ENCODE measurements at regions not wholly inside any gene's neighbourhood (a gene's known extent, or its start where the extent isn't known, plus 50 kb on each side); places are given as distances from the start of the nearest gene placed in this dataset.
"Not testable (repeated sequence)": the region's sequence is repeated elsewhere in the genome, so short reads cannot be mapped to it uniquely, and the experiment has no call there.

DNA sequence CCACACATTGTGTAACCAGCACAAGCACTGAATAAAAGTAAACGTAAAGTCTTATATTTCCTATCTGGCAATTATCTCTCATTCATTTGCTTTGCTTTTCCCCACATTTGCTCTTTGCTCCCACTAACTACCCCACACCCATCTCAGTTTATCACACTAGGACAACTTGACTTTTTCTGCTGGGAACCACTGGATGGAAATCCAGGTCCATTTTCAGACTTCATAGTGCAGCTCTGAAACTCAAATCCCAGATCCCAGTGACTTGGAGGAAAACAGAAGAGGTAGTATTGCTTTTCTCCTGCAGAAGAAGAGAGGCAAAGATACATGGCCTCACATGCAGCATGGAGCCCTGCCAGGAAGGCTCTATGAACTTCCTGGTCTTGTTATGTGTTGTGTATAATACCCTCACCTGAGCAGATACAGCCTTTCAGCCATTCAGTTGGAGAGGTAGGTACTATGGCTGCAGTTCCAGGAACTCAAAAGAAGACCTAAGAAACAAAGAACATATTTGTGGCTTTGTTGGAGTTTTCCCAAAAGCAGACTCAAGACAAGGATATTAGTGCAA lies 90.0 kb upstream of the NIPBL start:
- DNase-seq, result no peak

DNA sequence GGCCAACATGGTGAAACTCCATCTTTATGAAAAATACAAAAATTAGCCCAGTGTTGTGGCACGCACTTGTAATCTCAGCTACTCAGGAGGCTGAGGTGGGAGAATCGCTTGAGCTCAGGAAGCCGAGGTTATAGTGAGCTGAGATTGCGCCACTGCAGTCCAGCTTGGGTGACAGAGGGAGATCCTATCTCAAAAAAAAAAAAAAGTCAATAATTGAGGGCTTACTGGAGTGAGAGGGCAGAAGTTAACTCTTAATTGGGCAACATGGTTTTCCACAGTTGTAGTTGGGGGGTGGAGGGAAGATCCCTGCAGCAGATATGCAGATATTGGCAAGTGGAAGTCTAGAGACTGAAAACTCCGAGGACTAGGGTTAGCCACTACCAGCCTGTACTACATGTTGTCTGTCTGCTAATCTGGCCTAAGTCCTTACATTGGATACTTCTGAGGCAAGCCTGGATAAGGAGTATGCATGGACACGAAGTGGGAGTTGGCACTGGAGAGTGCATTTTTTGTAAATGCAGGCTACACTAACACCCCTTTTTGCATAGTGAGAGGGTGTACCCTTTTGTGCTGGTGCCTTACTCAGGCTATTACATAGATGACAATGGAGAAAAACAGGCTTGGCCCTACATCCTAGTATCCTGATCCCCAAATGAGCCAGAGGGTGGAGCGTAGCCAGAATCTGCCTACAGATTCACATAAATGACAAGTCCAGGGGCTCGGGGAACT lies 89.0 kb upstream of the NIPBL start:
- DNase-seq, result no peak

DNA sequence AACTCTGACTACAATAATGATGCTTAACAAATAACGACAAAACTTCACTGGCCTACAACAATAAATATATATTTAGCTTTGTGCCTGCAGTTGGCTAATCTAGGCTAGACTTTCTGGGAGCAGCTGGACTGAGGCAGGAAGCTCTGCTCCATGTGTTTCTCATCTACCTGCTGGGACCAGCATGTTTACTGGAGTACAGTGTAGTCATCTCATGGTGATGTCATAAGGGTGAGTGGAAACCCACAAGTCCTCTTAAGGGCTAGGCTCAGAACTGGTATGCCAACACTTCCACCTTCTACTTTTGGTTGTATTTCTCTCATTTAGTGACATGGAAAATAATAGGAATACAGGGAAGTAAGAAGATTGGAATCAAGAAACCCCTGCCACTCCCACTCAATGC lies 85.7 kb upstream of the NIPBL start:
- no peak for DNase-seq

DNA sequence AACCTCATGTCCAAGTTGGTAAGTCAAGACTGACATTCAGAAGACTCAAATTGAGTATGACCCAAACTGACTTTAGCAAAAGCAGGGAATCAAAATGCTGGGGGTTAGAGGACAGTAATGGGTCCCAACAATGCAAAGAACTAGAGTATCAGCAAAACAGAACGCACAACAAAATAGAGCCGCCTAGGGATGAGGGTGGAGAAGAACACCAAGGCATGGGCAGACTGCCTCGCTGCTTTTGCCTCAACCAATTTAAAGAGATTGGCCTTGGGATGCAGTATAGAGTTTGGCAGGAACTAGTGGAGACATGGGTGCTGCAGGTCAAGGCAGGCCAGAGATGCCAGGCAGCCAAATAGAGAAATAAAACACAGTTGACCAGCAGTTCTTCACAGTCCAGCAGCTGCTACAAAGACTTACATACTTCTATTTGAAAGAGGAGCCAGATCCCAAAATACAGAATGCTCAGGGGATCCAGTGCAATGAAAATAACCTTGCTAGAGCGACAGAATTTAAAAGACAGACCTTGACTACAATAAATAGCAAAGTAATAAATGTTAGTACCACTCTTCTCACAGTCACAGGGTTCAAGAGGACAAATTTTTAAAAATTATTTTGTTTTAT lies 83.9 kb upstream of the NIPBL start:
- DNase-seq, result no peak

DNA sequence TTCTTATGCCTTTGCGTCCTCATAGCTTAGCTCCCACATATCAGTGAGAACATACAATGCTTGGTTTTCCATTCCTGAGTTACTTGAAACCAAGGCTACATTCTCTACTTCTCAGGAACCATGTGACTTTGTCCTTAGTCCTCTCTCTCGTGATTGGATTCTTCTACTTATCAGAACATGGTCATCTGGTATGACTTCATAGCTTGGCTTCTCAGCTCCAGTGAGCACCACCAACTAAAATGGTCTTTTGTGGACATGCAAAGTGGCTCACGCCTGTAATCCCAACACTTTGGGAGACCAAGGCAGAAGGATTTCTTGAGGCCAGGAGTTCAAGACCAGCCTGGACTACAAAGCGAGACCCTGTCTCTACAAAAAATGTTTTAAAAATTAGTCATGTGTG lies 81.2 kb upstream of the NIPBL start:
- DNase-seq, result no peak

DNA sequence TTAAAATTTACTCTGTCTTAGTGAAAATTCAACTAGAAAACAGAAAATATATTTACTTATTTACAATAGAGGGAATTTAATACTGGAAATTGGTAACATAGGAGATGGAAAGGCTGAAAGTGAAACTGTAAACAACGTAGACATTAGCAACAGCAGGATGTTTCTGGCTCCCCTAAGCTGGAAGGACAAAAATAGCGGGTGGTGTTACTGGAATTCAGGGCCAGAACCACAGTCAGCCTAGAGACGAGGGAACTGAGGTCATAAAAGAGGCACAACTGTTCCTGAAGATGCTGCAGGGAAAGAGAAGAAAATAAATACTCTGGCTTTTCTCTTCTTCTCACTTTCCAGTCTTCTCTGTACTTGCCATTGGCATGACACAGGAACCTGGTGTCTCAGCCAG lies 80.4 kb upstream of the NIPBL start:
- DNase-seq, result no peak

DNA sequence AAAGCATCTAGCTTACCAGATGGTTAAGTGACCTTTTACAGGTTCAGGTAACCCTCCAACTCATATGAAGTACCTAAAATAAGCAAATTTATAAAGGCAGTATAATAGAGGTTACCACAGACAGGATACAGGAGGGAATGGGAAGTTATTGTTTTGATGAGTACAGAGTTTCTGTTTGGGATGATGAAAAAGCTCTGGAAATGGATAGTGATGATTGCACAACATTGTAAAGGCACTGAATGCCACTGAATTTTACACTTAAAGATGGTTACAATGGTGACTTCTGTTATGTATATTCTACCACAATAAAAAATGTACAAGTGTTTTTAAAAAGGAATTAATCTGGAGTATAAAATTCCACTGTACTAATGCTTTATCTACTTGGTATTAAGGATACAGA lies 75.0 kb upstream of the NIPBL start:
- DNase-seq, result no peak

DNA sequence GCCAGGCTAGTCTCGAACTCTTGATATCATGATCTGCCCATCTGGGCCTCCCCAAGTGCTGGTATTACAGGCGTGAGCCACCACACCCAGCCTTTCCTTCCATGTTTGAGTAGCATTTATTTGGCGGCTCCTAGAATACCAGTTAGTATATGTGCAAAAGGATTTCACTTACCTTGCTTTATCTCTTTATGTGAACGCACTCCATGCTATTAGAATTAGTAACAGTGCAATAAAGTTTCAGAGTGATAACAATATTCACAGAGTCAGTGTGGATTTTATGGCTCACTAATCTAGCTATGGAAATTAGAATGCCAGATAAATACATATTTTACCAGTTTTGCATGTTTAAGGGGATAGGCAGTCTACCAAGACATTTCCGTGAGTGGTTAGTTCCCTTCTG lies 74.4 kb upstream of the NIPBL start:
- no peak for DNase-seq

DNA sequence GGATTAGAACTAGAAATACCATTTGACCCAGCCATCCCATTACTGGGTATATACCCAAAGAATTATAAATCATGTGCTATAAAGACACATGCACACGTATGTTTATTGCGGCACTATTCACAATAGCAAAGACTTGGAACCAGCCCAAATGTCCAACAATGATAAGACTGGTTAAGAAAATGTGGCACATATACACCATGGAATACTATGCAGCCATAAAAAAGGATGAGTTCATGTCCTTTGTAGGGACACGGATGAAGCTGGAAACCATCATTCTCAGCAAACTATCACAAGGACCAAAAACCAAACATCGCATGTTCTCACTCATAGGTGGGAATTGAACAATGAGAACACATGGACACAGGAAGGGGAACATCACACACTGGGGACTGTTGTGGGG lies 63.3 kb upstream of the NIPBL start:
- not testable (repeated sequence) for DNase-seq

DNA sequence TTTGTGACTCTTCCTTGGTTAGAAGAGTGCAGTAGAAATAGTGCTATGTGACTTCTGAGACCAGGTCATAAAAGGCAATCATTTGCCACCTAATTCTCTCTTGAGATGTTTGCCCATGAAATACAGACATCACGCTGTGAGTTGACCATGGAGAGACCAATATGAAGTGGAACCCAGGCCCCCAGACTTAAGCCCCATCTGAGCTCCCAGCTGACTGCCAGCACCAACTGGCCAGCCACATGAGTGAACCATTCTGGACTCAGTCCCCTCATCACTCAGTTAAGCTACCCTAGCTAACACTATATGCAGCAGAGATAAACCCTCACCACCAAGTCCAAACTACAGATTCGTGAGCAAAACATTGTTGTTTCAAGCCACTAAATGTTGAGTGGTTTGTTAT lies 60.7 kb upstream of the NIPBL start:
- DNase-seq, result no peak

DNA sequence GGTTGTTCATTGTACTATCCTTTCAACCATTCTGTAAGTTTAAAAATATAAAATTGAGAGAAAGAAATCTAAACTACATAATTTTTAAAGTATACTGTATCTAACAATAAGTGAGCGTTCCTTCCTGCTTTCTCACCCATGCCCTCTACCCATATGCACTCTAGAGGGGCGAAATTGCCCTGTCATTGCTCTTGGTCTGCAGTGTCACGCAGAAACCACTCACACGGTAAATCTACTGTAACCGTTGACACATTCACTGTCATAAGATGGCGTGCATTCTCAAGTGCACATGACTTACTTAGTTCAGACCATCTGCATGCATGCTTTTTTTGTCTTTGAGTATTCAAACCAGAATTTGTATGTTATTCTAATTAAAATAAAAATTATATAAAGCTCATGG lies 55.7 kb upstream of the NIPBL start:
- DNase-seq, result no peak

DNA sequence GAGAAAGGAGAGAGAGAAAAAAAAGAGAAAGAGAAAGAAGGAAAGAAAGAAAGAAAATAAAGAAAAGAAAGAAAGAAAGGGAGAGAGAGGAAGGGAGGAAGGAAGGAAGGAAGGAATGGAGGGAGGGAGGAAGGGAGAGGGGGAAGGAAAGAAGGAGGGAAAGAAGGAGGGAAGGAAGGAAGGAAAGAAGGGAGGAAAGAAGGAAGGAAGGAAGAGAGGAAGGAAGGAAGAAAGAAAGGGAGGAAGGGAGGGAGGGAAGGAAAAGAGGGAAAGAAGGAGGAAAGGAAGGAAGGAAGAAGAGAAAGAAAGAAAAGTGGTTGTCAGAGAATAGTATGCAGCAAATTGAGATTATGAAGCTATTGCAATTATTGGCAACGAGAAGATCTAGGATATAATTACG lies 49.9 kb upstream of the NIPBL start:
- DNase-seq, result no peak
